PC-9 (cell line): ENCODE measurements at regions not wholly inside any gene's neighbourhood (a gene's known extent, or its start where the extent isn't known, plus 50 kb on each side); places are given as distances from the start of the nearest gene placed in this dataset.

Source experiments
- BruUV-seq: library from RNA; stranded (reverse); fragments of 400-500 nt; replicated peaks from 2 replicates; lab custom pipeline; 2021; lab: Mats Ljungman, UMichigan
- CTCF ChIA-PET: fragments of 300-600 bp; sonication (Branson Sonifier 250); formaldehyde crosslinking; loops from one replicate; lab custom pipeline; 2022; ENCODE audit warnings: antibody characterized with exemption; lab: Charles Lee
- POLR2A ChIA-PET: fragments of 300-600 bp; sonication (Branson Sonifier 250); formaldehyde crosslinking; loops from one replicate; lab custom pipeline; 2022; ENCODE audit warnings: antibody characterized with exemption; ENCODE audit not compliant: unreplicated experiment; lab: Charles Lee
- DNase-seq, 2 experiments: peaks; one replicate each; pipeline versions ENCODE4 v3.0.0 to v3.0.0-alpha.2; 2015 to 2022; ENCODE audit warnings: mixed read lengths in 1 of 2
- H2AFZ ChIP-seq: fragments of 200-600 bp; sonication (generic); 2 replicates; pipeline ENCODE4 v1.8.1; 2017; ENCODE audit warnings: antibody characterized with exemption
- H3F3A ChIP-seq: fragments of 200-600 bp; sonication (generic); 2 replicates; pipeline ENCODE4 v1.8.1; 2017; ENCODE audit warnings: antibody characterized with exemption, mild to moderate bottlenecking, low read depth; ENCODE audit not compliant: insufficient read depth
- H3K27ac ChIP-seq: fragments of 200-600 bp; sonication (generic); 2 replicates; pipeline ENCODE4 v1.6.1; 2016; ENCODE audit warnings: mixed run types
- H3K27me3 ChIP-seq: fragments of 200-600 bp; sonication (generic); 2 replicates; pipeline ENCODE4 v1.6.1; 2016; ENCODE audit warnings: low read depth, mixed run types; ENCODE audit not compliant: insufficient read depth
- H3K36me3 ChIP-seq: fragments of 200-600 bp; sonication (generic); 2 replicates; pipeline ENCODE4 v1.6.1; 2016; ENCODE audit warnings: low read depth, mixed run types
- H3K4me1 ChIP-seq: fragments of 200-600 bp; sonication (generic); replicated peaks from 2 replicates; pipeline ENCODE4 v1.6.1; 2016; ENCODE audit warnings: mixed run types; ENCODE audit not compliant: insufficient read depth
- H3K4me2 ChIP-seq: fragments of 200-600 bp; sonication (generic); 2 replicates; pipeline ENCODE4 v1.6.1; 2017; ENCODE audit warnings: mixed run types
- H3K4me3 ChIP-seq: fragments of 200-600 bp; sonication (generic); 2 replicates; pipeline ENCODE4 v1.6.1; 2016; ENCODE audit warnings: mixed run types
- H3K79me2 ChIP-seq: fragments of 200-600 bp; sonication (generic); 2 replicates; pipeline ENCODE4 v1.6.1; 2017; ENCODE audit warnings: low read depth, mixed run types
- H3K9me2 ChIP-seq: fragments of 200-600 bp; sonication (generic); 2 replicates; pipeline ENCODE4 v1.8.1; 2017; ENCODE audit warnings: mild to moderate bottlenecking; ENCODE audit not compliant: insufficient read depth
- H3K9me3 ChIP-seq: fragments of 200-600 bp; sonication (generic); 2 replicates; pipeline ENCODE4 v1.8.1; 2016; ENCODE audit warnings: low read depth; ENCODE audit not compliant: insufficient read depth
- H4K20me1 ChIP-seq: fragments of 200-600 bp; sonication (generic); 2 replicates; pipeline ENCODE4 v1.8.1; 2017; ENCODE audit not compliant: insufficient read depth
- CTCF ChIP-seq: fragments of 200-600 bp; sonication (generic); conservative IDR thresholded peaks from 2 replicates; pipeline ENCODE4 v1.6.1; 2017; ENCODE audit warnings: mixed run types, antibody characterized with exemption, mild to moderate bottlenecking, moderate library complexity
- EZH2 ChIP-seq: fragments of 200-600 bp; sonication (generic); IDR thresholded peaks from 2 replicates; pipeline ENCODE4 v1.8.0; 2017; ENCODE audit warnings: antibody characterized with exemption, low read depth
- intact Hi-C: fragments of 100-400 bp; cut with micrococcal nuclease; formaldehyde crosslinking; loops from one replicate; pipeline ENCODE4 v1.10.0; 2022; ENCODE audit not compliant: unreplicated experiment

DNA sequence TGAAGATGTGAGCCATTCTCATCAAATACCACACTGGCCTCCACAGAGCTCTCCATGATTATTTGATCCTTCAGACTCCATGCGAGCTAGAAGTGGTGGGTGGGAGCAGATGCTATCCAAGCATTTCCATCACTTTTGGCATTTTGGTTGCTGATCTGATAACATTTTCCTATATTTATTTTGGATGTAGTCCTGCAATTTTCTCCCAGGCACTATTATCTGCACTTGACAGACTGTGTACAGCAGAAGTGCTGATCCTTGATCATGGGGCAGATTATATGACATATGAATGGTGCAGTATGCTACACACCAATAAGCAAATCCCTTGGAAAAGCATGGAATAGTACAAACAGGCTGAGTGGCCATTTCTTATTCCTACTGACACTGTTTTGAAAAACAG, 167.6 kb upstream of the LRRC7 start:
- ChIA-PET POLR2A (no interaction called here), CTCF (no interaction called here)
- DNase-seq = no peak
- Histone ChIP-seq H3K4me3 (no peak overlapping the region), H3K27me3 (no peaks in the 10 kb centered on the region), H2AFZ (no peak overlapping the region), H3F3A (no peaks in the 10 kb centered on the region), H3K79me2 (no peaks in the 10 kb centered on the region), H4K20me1 (no peaks in the 10 kb centered on the region), H3K4me1 (no peaks in the 10 kb centered on the region), H3K36me3 (no peaks in the 10 kb centered on the region), H3K9me2 (0 out of 2 replicates have a peak, but pooled peaks cover 3% of the 10 kb centered on the region), H3K4me2 (no peak overlapping the region), H3K9me3 (no peaks in the 10 kb centered on the region; the same call in 1 of the 2 replicates), H3K27ac (no peak overlapping the region)
- TF ChIP-seq EZH2 = no peak
- TF ChIP-seq CTCF = no peak
- no TSS peak for BruUV-seq
- intact Hi-C loops = no loop called here

- no peak for DNase-seq
- TF ChIP-seq CTCF = no peak
- TF ChIP-seq EZH2 = no peak
- ChIA-PET CTCF (no interaction called here), POLR2A (no interaction called here)
- no peaks in the 10 kb centered on the region; the same call in 1 of the 2 replicates for H3K9me3 ChIP-seq
- H3K4me2 ChIP-seq = no peak overlapping the region
- no peaks in the 10 kb centered on the region for H3K36me3 ChIP-seq
- no peaks in the 10 kb centered on the region for H3K27me3 ChIP-seq
- no peak overlapping the region for H3K27ac ChIP-seq
- no peak overlapping the region for H2AFZ ChIP-seq
- no peaks in the 10 kb centered on the region for H3K79me2 ChIP-seq
- H3K4me3 ChIP-seq = no peak overlapping the region
- 0 out of 2 replicates have a peak, but pooled peaks cover 3% of the 10 kb centered on the region for H3K9me2 ChIP-seq
- H4K20me1 ChIP-seq = no peaks in the 10 kb centered on the region
- H3K4me1 ChIP-seq = no peaks in the 10 kb centered on the region
- H3F3A ChIP-seq = no peaks in the 10 kb centered on the region
- intact Hi-C loops = no loop called here
- BruUV-seq = no TSS peak
Observed at GRCh38 chr1:69401879-69402278, 165.8 kb upstream of the LRRC7 start.

- intact Hi-C loops = no loop called here
- 0 out of 2 replicates have a peak, but pooled peaks cover 3% of the 10 kb centered on the region for H3K9me2 ChIP-seq
- POLR2A ChIA-PET = no interaction called here
- H3K4me2 ChIP-seq = no peak overlapping the region
- H3K4me3 ChIP-seq = no peak overlapping the region
- no peak overlapping the region for H3K27ac ChIP-seq
- no peaks in the 10 kb centered on the region for H3K27me3 ChIP-seq
- H4K20me1 ChIP-seq = no peaks in the 10 kb centered on the region
- no TSS peak for BruUV-seq
- no peaks in the 10 kb centered on the region for H3F3A ChIP-seq
- H2AFZ ChIP-seq = no peak overlapping the region
- TF ChIP-seq CTCF (no peak), EZH2 (no peak)
- no peaks in the 10 kb centered on the region for H3K36me3 ChIP-seq
- H3K9me3 ChIP-seq = no peaks in the 10 kb centered on the region; the same call in 1 of the 2 replicates
- no peaks in the 10 kb centered on the region for H3K79me2 ChIP-seq
- no peaks in the 10 kb centered on the region for H3K4me1 ChIP-seq
- CTCF ChIA-PET = no interaction called here
- no peak for DNase-seq
Observed at GRCh38 chr1:69403756-69404320, 163.9 kb upstream of the LRRC7 start.
